HG02938 (cell line): ENCODE measurements at regions not wholly inside any gene's neighbourhood (a gene's known extent, or its start where the extent isn't known, plus 50 kb on each side); places are given as distances from the start of the nearest gene placed in this dataset.

ENCODE experiments used
- ATAC-seq: cut with Tn5 transposase; IDR thresholded peaks from one replicate; pipeline ENCODE4 v1.9.1; 2021; ENCODE audit warnings: mild to moderate bottlenecking, moderate library complexity; ENCODE audit not compliant: unreplicated experiment

GRCh38 chr9:17963498-17963897 is 384.6 kb downstream of the SH3GL2 start:
- ATAC-seq: no peak

DNA sequence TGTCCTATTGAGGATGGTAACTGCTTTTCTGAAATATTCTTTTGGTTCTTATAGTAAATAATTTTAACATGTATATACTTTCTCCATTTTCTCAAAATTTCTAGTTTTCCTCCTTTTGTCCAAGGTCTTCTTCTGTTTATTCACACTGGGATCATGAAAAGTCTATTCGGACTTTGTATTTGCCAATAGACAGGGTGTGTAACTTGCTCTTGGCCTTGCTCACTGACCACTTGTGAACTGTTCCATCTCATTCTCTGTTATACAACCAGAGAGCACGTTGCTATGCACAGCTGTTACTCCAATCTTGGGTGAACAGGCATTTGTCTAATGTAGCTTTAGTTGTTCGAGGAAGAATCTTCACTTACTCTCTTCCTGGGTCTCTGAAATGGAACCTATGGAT is 388.9 kb downstream of the SH3GL2 start:
- no peak for ATAC-seq

DNA sequence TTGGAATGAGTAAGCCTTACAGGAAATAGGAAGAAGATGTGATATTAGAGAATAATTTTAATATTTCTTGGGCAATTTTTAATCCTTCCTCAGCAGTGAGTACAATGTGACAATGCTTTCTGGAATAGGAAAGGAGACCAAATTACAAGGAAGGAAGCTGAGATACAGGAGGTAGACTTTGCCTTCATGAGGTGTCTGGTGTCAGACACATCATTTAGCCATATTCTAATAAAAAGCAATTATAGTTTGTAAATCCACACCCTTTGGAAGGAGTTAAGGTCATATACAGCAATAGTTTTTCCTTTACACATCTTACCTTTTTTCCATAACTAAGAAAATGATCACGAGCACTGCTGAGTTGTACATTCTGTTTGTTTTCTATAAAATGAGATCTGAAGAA is 390.4 kb downstream of the SH3GL2 start:
- no peak for ATAC-seq

DNA sequence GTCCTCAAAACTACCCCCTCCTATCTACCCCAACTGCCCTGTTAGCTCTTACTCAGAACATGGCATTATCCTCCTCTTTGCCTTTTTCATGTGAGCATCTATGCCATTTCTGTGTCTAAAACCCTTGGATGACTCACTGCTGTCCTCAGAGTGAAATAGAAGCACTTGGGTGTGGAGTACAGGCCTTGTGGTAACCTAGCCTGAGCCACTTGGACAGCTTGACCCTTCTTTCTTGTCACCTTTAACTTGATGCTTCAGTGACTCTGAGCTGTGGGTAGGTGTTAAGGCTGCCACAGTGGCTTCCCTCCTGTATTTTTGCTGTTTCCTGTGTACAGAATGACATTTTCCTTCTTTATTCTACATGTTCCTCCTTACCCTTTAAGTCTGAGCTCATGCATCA is 391.4 kb downstream of the SH3GL2 start:
- no peak for ATAC-seq

DNA sequence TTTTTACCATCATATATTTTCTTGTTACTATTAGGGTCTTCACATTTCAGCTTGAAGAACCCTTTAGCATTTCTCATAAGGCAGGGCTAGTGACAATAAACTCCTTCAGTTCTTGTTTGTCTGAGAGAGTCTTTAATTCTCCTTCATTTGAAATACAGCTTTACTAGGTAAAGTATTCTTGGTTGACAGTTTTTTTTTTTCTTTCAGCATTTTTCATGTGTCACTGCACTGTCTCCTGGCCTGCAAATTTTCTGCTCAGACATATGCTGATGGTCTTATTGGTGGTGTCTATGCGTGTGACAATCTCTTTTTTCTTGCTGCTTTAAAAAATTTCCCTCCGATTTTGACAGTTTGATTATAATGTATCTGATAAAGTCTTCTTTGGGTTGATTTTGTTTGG is 399.9 kb downstream of the SH3GL2 start:
- no peak for ATAC-seq

GRCh38 chr9:17986595-17986994 is 407.7 kb downstream of the SH3GL2 start:
- ATAC-seq: no peak

GRCh38 chr9:17987189-17987588 is 408.3 kb downstream of the SH3GL2 start:
- no peak for ATAC-seq

DNA sequence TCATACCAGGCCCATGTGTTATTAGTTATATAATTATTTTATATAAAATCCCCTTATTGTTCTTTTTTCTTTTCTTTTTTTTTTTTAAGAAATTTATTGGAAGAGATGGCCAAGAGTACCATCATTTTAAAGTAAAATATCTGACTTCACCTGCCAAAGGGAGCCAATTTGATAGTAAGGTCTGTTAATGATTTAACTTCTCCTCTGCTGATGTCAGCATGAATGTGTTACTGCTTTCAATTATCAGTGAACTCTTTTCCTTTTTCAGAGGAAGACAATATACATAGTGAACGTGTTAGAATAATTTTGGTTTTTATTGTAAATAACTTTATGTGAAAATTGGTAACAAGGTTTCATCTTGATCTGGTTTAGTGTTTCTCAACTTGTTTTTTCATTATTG is 409.6 kb downstream of the SH3GL2 start:
- ATAC-seq: no peak

- no peak for ATAC-seq
These were observed 411.7 kb downstream of the SH3GL2 start for GRCh38 chr9:17990602-17991001.

- no peak for ATAC-seq
These were observed 414.2 kb downstream of the SH3GL2 start for GRCh38 chr9:17993024-17993423.

DNA sequence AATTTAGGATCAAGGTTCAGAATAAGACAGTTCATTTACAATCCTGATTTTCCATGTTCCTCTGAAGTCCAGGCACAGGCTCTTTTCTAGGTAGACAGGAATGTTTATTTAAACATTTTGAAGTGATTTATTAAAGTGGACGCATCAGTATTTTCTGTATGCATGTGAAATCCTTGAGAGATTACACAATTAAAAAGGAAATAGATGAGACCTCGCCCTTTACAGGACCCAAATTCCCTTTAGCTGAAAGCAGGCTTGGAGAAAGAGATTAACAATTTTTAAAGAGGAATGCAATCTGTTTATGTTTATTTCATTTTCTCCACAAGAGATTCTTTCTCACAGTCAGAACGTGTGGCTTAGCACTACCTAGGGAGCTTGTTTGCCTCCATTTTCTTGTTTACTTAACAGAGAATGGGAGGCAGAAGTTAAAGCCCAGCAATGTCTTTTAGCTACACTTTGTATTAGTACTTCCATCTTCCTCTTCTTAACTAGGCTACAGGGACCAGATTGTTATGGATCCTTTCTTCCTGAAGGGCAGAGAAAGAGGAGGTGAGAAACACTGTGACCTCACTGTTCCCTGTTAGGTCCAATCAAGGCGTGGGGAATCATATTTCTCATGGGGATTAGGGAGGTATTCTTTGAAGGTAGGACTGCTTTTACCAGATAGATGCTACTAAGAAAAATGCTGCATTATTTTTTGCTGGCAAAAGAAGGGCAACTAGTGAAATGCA is 416.0 kb downstream of the SH3GL2 start:
- ATAC-seq: no peak

DNA sequence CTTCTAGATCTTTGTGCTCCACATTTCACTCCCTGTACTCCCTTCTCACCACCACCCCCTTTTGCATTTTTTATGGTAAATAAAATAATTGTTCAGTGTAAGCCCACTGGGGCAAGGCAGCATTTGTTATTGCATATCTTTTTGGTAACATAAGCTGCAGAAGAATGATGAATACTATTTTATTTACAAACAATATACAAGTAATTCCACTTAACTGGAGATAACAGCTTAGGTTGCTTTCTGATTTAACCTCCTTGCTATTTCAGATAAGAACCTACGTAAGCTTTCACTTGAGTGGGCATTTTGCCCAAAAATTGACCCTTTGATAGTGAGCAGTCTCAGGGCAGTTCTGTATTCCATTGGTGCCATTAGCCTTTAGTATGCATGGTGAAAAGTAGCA is 417.9 kb downstream of the SH3GL2 start:
- no peak for ATAC-seq

DNA sequence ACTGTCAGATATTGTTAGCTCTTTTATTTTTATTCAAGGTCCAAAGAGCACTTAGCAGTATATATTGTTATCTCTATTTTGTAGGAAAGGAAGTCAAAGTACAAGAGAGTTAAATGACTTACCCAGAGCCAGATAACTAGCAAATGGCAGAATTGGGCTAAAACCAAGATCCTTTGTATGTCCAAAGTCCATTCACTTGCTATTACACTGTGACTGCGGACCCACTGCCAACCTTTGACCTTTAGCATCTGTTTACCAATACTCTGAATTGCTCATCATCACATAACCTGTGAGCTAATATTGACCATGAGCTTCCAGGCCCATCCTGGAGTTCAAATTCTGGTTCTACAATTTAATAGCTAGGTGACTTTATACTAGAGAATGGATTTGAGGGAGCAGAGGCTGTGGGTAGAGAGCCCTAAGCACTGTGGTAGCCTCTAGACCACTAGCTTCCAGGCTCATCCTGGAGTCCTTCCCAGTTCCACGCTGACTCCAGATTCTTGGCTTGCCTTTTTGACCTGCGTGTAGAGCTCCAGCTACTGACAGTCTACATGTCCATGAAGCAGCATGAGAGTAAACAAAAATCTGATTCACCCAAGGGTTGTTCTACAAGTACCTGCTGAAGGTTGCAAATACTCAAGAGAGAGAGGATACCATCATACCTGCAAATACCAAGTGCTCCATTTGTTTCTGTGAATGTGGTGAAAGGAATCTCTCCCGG is 424.0 kb downstream of the SH3GL2 start:
- ATAC-seq: no peak

DNA sequence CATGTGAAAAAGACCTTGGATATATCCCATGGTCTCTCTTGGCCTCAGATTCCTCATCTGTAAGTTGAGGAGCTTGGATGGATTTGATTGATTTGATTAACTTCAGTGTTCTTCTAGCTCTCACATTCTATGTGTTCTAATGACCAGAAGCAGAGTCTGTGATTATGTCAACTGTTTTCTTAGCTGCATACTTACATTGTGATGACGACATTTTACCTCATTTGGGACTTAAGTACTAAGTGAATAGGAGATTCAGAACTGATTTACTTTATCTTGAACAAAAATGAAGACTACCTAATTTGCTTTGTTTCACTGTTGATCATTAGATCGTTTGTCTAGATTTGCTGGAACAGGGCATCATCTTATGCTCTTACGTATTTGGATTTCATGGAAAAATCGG is 427.7 kb downstream of the SH3GL2 start:
- ATAC-seq: no peak

DNA sequence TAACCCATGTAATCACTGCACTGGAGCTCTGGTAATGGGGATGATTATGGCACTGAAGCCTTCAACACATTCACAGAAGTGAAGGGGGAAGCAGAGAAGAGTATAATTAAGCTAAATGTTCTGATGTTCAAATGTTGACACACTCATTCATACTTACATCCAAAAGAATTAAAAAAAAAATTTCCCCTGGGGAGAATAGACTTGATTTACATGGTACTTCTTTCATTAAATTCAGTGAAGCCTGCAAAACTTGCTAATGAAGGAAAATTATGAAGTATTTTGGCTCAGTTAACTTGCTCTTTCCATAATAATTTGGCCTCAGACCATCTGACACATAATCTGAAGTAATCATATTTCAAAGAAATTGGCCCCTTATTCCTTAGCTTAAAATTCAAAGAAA is 428.8 kb downstream of the SH3GL2 start:
- no peak for ATAC-seq

- ATAC-seq: no peak
These were observed 431.0 kb downstream of the SH3GL2 start for GRCh38 chr9:18009902-18010301.

- no peak for ATAC-seq
These were observed 431.6 kb downstream of the SH3GL2 start for GRCh38 chr9:18010492-18010891.

- ATAC-seq: no peak
These were observed 433.3 kb downstream of the SH3GL2 start for GRCh38 chr9:18012170-18012569.

DNA sequence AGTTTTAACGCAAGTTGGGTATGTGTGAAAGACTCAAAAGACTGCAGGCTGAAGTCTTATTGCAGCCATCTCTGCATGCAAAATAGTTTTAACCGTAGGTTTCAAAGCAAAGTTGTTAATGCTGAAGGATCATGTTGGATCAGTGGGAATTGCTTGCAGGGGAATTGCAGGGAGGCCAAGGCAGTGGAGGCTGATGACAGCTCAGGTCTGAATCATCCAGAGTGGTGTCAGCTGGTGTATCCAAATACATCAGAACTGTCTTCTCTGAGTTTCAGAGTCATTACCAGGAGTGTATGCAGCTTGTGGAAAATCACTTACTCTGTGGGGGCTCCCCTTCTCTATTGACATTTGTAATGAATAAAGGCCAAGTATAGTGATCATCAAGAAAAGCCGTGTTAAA is 435.7 kb downstream of the SH3GL2 start:
- no peak for ATAC-seq

DNA sequence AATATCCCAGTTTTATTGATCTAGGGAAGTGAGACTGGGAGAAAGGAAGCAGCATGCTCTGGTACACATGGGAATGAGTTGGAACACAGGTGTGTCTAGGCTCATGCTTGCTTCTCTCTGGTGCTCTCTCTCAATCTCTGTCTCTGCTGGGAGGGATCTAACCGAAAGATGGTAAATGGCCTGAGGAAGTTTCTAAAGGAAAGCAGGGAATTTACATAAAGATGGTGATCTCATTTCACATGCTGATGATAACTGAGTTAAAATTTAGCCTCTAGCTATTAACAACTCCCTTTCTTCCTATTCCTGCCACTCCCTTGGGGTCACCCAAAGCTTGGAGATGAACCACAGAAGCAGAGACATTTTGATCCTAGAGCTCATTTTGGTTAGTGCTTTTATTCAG is 436.2 kb downstream of the SH3GL2 start:
- ATAC-seq: no peak

GRCh38 chr9:18017136-18017535 is 438.3 kb downstream of the SH3GL2 start:
- ATAC-seq: no peak

DNA sequence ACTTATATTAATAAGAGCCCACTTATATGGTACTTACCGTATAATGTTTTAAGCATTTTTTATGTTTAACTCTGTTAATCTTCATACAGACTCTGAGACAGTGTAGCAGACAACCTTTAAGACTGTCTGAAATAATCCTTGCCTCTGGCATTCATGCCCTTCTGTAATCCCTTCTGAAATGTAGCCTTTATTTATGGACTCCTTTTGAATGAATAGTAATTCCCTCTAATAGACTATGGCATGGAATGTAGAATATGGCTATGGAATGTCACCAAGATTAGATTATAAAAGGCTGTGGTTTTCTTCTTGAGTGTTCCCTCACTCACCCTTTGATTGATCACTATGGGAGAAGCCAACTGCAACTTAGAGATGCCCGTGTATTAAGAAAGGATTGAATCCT is 439.4 kb downstream of the SH3GL2 start:
- ATAC-seq: no peak

- no peak for ATAC-seq
These were observed 439.8 kb downstream of the SH3GL2 start for GRCh38 chr9:18018661-18019060.
